Esophagus (tissue), 2 donors: ENCODE measurements at regions not wholly inside any gene's neighbourhood (a gene's known extent, or its start where the extent isn't known, plus 50 kb on each side); places are given as distances from the start of the nearest gene placed in this dataset.
"Not testable (repeated sequence)": the region's sequence is repeated elsewhere in the genome, so short reads cannot be mapped to it uniquely, and the experiment has no call there.

Experiments used
- H3K27ac ChIP-seq, 2 donors: one replicate each; pipeline ENCODE4 v1.5.1; 2013; ENCODE audit warnings: low read depth in 2 of 2, mild to moderate bottlenecking in 2 of 2, inconsistent platforms in 1 of 2, low read length in 1 of 2, moderate library complexity in 1 of 2
- H3K27me3 ChIP-seq, 2 donors: one replicate each; pipeline ENCODE4 v1.6.1; 2013; ENCODE audit warnings: low read length in 2 of 2, control low read depth in 1 of 2, mild to moderate bottlenecking in 1 of 2; ENCODE audit not compliant: insufficient read depth in 2 of 2, control insufficient read depth in 1 of 2
- H3K36me3 ChIP-seq, 2 donors: one replicate each; pipeline ENCODE4 v1.6.1; 2013; ENCODE audit warnings: low read length in 1 of 2; ENCODE audit not compliant: control insufficient read depth in 2 of 2, insufficient read depth in 2 of 2
- H3K4me1 ChIP-seq, 2 donors: one replicate each; pipeline ENCODE4 v1.6.1; 2013; ENCODE audit warnings: low read length in 1 of 2; ENCODE audit not compliant: control insufficient read depth in 2 of 2, insufficient read depth in 2 of 2
- H3K4me3 ChIP-seq, 2 donors: one replicate each; pipeline ENCODE4 v1.5.1; 2013; ENCODE audit warnings: low read length in 2 of 2, mild to moderate bottlenecking in 2 of 2, low read depth in 1 of 2, moderate library complexity in 1 of 2
- H3K9me3 ChIP-seq, 2 donors: one replicate each; pipeline ENCODE4 v1.6.1; 2013; ENCODE audit warnings: mild to moderate bottlenecking in 2 of 2, low read depth in 1 of 2, low read length in 1 of 2, moderate library complexity in 1 of 2; ENCODE audit not compliant: control insufficient read depth in 2 of 2, insufficient read depth in 1 of 2
- WGBS, 2 donors: extraction: QIAGEN DNeasy Blood & Tissue Kit; methylation state at CpG; one replicate each; pipeline ENCODE4 v1.1.7; 2013; 5-methylcytosine and 5-hydroxymethylcytosine counted together
- donor health status: healthy with polysubstance abuse.
- donor health status: Bipolar disorder and iron deficiency.

DNA sequence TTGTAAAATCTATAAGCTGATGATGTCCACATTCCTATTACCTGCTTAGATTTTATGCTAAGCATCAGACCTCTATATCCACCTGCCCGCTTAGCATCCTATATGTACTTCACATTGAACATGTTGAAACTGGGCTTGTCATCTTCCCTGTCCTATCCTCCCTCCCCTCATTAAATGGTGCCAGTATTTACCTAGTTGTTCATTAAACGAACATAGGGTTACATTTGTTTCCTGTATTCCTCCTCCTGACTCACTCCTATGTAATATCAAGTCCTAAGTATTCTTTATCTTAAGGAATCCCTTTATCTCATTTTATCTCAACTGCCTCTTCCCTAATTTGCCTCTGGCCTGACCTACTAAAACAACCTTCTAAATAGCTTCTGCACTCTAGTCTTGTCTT is 177.8 kb upstream of the MEF2C start:
- Histone ChIP-seq H3K27ac (no peak overlapping the region), H3K36me3 (no peaks in the 10 kb centered on the region), H3K27me3 (no peaks in the 10 kb centered on the region), H3K4me3 (no peak overlapping the region), H3K9me3 (no peaks in the 10 kb centered on the region), H3K4me1 (no peaks in the 10 kb centered on the region)
- WGBS, 2 donors, result 68 to 79% methylated on average over 2 of the region's 2 CpGs

DNA sequence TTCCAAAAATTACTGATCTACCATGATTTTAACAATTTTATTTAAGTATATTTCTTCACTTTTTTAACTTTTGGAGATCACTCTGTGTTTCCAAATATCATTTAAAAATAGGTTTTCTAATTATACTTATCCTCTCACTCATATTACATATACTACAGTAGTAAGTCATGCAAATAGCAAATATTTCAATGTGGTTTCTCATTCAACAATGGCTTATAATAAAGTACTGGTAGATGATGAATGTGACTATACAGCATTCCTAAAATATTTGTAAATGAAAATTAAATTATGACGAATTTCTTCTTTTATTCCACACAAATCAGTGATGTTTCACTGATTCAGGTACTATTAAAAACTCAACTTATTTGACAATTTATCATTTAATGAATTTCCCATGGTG is 176.3 kb upstream of the MEF2C start:
- Histone ChIP-seq H3K36me3 (no peaks in the 10 kb centered on the region), H3K27ac (no peak overlapping the region), H3K9me3 (no peaks in the 10 kb centered on the region), H3K4me1 (no peaks in the 10 kb centered on the region), H3K4me3 (no peak overlapping the region), H3K27me3 (no peaks in the 10 kb centered on the region)
- WGBS, 2 donors, result 62 to 71% methylated on average over 1 of the region's 1 CpG

DNA sequence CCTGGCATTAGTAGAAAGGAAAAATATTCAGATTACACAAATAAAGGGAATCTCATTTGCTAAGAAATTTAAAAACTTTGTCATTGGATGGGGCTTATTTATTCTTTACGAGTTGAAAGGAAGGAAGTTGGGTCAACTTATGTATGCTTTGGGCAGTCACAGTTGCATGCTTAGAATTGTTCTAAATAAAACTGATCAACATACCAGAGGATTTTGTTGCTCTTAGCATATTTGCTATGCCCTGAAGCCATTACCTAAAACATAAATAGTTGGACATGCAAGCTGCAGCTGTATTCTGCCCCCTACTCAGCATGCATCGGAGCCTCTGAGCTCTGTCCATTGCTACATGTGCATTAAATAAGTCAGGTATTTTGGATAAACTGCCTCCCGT is 172.7 kb upstream of the MEF2C start:
- H3K4me1 ChIP-seq, result no peaks in the 10 kb centered on the region
- no peaks in the 10 kb centered on the region for H3K36me3 ChIP-seq
- 69 to 74% methylated on average over 3 of the region's 3 CpGs for WGBS, 2 donors
- no peak overlapping the region for H3K4me3 ChIP-seq
- H3K27me3 ChIP-seq, result no peaks in the 10 kb centered on the region
- H3K27ac ChIP-seq, result no peak overlapping the region
- no peaks in the 10 kb centered on the region for H3K9me3 ChIP-seq

DNA sequence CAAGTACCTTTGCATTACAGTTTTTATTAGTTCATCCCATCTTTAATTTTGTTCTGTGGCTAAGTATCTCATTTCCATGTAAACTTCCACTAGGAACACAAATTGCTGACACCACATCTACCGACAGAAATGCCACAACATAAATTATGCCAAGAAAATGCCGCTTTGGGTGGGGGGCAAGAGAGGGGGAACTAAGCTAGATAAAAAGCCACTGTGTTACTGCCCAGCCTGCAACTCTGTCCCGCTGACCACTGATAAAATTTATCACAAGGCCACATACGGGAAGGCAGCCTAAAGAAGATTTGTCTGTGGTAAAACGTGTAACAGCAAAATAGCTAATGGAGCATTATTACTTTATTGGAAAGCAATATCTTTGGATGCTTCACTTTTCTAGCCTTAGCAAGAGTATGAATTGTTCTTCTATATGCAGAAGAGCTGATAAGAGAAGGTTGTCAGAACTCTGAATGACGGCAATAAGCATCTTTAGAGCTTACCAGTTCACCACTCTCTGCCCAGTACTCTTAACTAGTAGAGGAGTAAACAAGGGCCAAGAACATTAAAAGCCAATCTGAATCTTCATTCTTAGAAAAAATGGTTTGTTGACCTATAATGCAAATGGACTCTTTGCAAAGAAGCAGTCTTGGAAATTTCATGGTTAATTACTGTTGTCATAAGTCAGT is 172.2 kb upstream of the MEF2C start:
- no peak overlapping the region for H3K4me3 ChIP-seq
- no peak overlapping the region for H3K27ac ChIP-seq
- WGBS, 2 donors, result 91 to 92% methylated on average over 6 of the region's 6 CpGs
- no peaks in the 10 kb centered on the region for H3K9me3 ChIP-seq
- no peaks in the 10 kb centered on the region for H3K27me3 ChIP-seq
- no peaks in the 10 kb centered on the region for H3K4me1 ChIP-seq
- no peaks in the 10 kb centered on the region for H3K36me3 ChIP-seq

DNA sequence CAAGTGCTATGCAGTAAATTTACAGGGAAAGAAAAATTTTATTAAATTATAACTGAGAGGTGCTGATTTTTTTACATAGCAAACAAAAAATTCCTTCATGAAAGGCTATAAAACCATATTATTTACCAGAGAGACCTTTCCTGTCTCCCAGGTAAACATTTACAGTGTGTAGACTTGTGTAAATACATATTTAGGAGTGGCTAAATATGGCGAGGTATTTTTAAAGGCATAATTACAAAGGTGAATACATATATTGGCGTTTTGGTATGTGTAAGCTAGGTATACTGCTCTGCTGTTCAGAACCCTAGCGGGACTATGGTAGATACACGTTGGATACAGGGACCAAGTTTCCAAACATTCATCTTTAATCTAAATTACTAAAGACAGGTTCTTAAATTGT is 170.6 kb upstream of the MEF2C start:
- Histone ChIP-seq H3K9me3 (no peaks in the 10 kb centered on the region), H3K4me3 (no peak overlapping the region), H3K36me3 (no peaks in the 10 kb centered on the region), H3K4me1 (no peaks in the 10 kb centered on the region), H3K27me3 (no peaks in the 10 kb centered on the region), H3K27ac (no peak overlapping the region)
- 62 to 66% methylated on average over 4 of the region's 4 CpGs for WGBS, 2 donors

DNA sequence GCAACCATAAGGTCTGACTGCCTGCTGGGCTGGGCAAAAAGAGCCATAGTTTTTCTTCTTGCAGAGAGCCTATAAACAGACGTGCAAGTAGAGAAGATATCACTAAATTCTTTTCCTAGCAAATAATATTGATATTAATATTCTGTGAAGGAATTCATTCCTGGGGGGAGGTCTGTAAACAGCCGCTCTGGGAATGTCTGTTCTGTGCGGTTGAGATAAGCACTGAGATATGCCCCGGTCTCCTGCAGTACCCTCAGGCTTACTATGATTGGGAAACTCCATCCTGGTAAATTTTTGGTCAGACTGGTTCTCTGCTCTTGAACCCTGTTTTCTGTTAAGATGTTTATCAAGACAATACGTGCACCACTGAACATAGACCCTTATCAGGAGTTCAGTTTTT is 167.1 kb upstream of the MEF2C start:
- not testable (repeated sequence) for H3K4me1 ChIP-seq, H3K9me3 ChIP-seq, H3K4me3 ChIP-seq, H3K27ac ChIP-seq, H3K27me3 ChIP-seq, H3K36me3 ChIP-seq
- WGBS, 2 donors, result 93 to 94% methylated on average over 5 of the region's 5 CpGs

DNA sequence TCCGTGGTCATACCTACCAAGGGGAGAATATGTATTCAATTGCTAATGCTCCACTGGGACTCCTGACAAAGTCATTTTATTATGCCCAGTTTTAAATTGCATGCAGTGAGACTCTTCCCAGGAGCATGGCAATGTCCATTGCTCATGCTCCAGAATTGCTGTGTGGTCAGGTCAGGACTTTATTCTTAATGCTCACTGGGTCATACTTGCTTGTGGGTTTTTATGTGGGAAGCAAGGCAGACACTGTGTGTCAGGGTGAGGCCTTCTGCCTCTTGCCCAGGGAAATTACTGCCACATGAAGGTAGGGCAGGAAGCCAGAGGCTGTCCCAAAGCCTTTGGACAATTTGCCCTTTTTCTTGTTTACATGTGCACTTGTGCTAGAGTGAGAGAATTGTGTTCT is 164.6 kb upstream of the MEF2C start:
- WGBS, 2 donors, result 86 to 87% methylated on average over 1 of the region's 1 CpG
- no peak overlapping the region for H3K4me3 ChIP-seq
- H3K4me1 ChIP-seq, result no peaks in the 10 kb centered on the region
- H3K27ac ChIP-seq, result no peak overlapping the region
- H3K9me3 ChIP-seq, result no peaks in the 10 kb centered on the region
- no peaks in the 10 kb centered on the region for H3K36me3 ChIP-seq
- no peaks in the 10 kb centered on the region for H3K27me3 ChIP-seq

DNA sequence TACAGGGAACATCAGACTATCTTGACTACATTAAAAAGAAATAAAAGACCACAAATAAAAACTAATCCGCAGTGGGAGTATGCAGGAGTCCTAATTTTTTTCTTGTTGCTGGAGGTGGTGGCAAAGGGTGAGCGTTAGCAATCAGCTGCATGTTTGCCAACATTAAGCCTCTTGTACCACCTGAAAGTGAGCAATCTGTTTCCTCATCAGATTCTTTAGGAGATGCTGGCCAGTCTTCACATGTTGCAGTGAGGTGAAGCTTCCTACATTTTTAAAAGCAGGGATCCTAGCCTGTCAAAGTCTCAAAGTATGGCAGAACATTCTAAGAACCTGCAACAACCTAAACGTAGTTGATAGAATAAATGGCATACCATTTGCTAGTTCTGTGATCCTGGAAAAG is 162.2 kb upstream of the MEF2C start:
- H3K4me3 ChIP-seq, result no peak overlapping the region
- WGBS, 2 donors, result 75% methylated on average over 3 of the region's 3 CpGs

DNA sequence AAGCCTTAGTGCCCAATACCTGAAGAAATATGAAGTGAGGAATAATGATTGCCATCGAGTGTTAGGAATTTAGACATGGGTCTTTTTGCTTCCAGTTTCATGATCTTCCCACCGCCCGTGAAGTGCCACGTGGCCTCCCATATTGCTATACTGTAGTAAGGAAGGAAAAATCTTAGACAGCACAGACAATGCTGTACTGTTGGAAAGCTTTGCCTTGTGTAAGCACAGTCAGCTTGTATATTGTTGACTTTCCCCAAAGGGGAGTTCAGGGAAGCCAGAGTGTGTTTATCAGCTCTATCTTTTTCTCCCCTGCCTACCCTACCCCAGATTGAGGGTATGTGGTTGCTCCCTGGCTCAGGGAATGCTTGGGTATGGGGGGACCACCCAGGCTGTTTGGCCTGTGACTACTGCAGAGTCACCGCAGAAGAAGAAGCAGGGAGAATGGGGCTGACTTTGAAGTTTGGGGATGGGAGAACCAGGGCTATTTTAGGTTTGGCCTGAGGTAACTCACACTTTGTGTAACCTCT is 161.8 kb upstream of the MEF2C start:
- Histone ChIP-seq H3K27ac (no peak overlapping the region), H3K9me3 (no peaks in the 10 kb centered on the region), H3K36me3 (no peaks in the 10 kb centered on the region), H3K27me3 (no peaks in the 10 kb centered on the region), H3K4me3 (no peak overlapping the region), H3K4me1 (no peaks in the 10 kb centered on the region)
- WGBS, 2 donors, result 81 to 91% methylated on average over 5 of the region's 5 CpGs

More for the DNA sequence above, 162.2 kb upstream of the MEF2C start:
- Histone ChIP-seq H3K27me3 (no peaks in the 10 kb centered on the region), H3K9me3 (no peaks in the 10 kb centered on the region), H3K4me1 (no peaks in the 10 kb centered on the region), H3K27ac (no peak overlapping the region), H3K36me3 (no peaks in the 10 kb centered on the region)

DNA sequence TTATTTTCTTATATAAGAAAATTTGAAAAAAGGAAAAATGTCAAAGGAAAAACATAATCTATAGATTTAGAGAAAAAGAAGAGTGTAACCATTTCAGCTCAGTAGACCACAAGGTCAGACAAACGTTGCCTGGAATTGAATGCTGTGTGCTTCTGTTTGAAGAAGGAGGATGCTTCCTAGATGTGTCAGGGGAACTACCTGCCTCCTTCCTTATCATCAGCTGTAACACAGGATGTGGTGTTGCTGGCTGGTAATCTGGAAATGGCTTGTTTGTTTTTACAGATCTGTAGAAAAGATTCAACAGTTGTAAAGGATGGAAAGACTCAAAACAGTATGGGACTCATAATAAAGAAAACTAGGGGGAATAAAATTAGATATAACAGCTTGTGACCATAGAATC is 160.7 kb upstream of the MEF2C start:
- no peak overlapping the region for H3K27ac ChIP-seq
- 23 to 28% methylated on average over 1 of the region's 1 CpG for WGBS, 2 donors
- no peaks in the 10 kb centered on the region for H3K36me3 ChIP-seq
- H3K4me1 ChIP-seq, result no peaks in the 10 kb centered on the region
- H3K9me3 ChIP-seq, result no peaks in the 10 kb centered on the region
- H3K4me3 ChIP-seq, result no peak overlapping the region
- no peaks in the 10 kb centered on the region for H3K27me3 ChIP-seq
